GM12892 (cell line): ENCODE measurements at regions not wholly inside any gene's neighbourhood (a gene's known extent, or its start where the extent isn't known, plus 50 kb on each side); places are given as distances from the start of the nearest gene placed in this dataset.

Experiments used
- POLR2A ChIP-seq: IDR thresholded peaks from 2 replicates; pipeline ENCODE4 v1.6.1; 2011; ENCODE audit warnings: low read depth, low read length, control low read depth
- POLR2AphosphoS5 ChIP-seq: IDR thresholded peaks from 2 replicates; pipeline ENCODE4 v1.6.1; 2011; ENCODE audit warnings: low read depth, low read length, control low read depth

GRCh38 chr14:71586131-71586897 lies 345.9 kb upstream of the RGS6 start:
- no peak for TF ChIP-seq POLR2AphosphoS5
- TF ChIP-seq POLR2A, result no peak
